B cell (primary cell): ENCODE measurements at regions not wholly inside any gene's neighbourhood (a gene's known extent, or its start where the extent isn't known, plus 50 kb on each side); places are given as distances from the start of the nearest gene placed in this dataset.

ENCODE experiments used
- EZH2 ChIP-seq: IDR thresholded peaks from 2 replicates; pipeline ENCODE4 v1.6.1; 2012; ENCODE audit warnings: borderline replicate concordance, low read depth, mild to moderate bottlenecking, moderate library complexity, low read length; ENCODE audit not compliant: insufficient read depth, poor library complexity, severe bottlenecking
- TF ChIP-seq, protein P1 (sequence below): fragments of 200-600 bp; IDR thresholded peaks from one replicate; pipeline ENCODE4 v1.8.0; 2022; ENCODE audit warnings: antibody characterized with exemption, mild to moderate bottlenecking

DNA sequence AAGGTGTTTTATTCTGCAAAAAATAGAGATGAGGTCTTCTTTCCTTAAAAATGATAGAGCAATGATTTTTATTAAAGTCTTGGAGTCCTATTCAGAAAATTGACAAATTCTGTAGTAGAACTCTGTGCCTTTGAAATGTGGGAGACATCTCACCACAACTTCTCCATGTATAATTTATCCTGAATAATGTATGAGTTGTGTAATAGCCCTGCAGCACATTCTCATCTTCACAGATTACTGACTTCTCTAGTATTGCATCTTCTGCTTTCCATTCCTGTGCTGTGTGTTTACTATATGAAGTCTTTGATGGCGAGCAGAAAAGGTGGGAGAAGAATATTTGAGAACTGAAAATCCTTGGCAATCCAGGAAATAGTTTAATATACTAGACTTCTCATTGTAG, 255.6 kb downstream of the TTC6 start:
- TF ChIP-seq, protein P1, sequence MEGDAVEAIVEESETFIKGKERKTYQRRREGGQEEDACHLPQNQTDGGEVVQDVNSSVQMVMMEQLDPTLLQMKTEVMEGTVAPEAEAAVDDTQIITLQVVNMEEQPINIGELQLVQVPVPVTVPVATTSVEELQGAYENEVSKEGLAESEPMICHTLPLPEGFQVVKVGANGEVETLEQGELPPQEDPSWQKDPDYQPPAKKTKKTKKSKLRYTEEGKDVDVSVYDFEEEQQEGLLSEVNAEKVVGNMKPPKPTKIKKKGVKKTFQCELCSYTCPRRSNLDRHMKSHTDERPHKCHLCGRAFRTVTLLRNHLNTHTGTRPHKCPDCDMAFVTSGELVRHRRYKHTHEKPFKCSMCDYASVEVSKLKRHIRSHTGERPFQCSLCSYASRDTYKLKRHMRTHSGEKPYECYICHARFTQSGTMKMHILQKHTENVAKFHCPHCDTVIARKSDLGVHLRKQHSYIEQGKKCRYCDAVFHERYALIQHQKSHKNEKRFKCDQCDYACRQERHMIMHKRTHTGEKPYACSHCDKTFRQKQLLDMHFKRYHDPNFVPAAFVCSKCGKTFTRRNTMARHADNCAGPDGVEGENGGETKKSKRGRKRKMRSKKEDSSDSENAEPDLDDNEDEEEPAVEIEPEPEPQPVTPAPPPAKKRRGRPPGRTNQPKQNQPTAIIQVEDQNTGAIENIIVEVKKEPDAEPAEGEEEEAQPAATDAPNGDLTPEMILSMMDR = no peak
- TF ChIP-seq EZH2 = no peak
